ENCODE measurements at regions not wholly inside any gene's neighbourhood (a gene's known extent, or its start where the extent isn't known, plus 50 kb on each side); places are given as distances from the start of the nearest gene placed in this dataset.
"Not testable (repeated sequence)": the region's sequence is repeated elsewhere in the genome, so short reads cannot be mapped to it uniquely, and the experiment has no call there.

DNA sequence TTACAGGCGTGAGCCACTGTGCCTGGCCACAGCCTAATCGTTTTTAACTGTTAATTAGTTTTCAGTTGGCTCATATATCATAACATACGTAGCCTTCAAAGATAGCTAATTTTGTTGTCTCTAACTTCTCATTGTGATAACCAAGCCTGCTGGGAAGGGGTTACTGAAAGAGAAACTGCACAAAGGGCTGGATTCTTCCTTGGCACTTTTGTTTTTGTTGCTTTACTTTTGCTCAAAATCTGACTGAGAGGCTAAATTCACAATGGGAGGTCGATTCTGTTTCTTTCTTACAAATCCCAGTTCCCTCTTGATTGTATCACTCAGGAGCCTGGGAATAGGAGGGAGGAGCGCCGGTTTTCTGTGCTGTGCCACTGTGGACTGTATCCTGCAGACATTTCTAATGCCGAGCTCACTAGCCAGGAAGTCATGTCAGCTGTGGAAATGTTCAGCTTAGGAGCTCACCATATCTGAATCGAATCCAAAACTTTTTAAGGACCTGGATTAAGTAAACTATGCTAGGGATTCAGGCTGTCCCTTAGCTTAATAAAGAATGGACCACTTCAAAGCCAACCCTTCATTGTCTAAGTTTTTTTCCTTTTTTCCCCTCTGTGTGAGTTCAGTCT is 120.5 kb upstream of the FAT1 start:
- Mint-ChIP-seq H3K27ac (no peak overlapping the region), H3K4me1 (peaks cover 0 to 2% (median 0%) of the 10 kb centered on the region in 4 donors), H3K27me3 (no peaks in the 10 kb centered on the region), H3K36me3 (peaks cover 0 to 15% (median 0%) of the 10 kb centered on the region in 3 donors), H3K4me3 (no peak overlapping the region), H3K9me3 (peaks cover 0 to 31% (median 11%) of the 10 kb centered on the region in 9 donors)
- ATAC-seq: no peak
- no peak for DNase-seq
- POLR2A ChIA-PET: no interaction called here

- no peaks in the 10 kb centered on the region for H3K27me3 Mint-ChIP-seq
- peaks cover 0 to 14% (median 0%) of the 10 kb centered on the region in 3 donors for H3K36me3 Mint-ChIP-seq
- no peak for DNase-seq
- H3K4me1 Mint-ChIP-seq: peaks cover 0 to 2% (median 0%) of the 10 kb centered on the region in 4 donors
- no peak overlapping the region for H3K4me3 Mint-ChIP-seq
- peaks cover 0 to 36% (median 10%) of the 10 kb centered on the region in 9 donors for H3K9me3 Mint-ChIP-seq
- H3K27ac Mint-ChIP-seq: no peak overlapping the region
- no peak for ATAC-seq
- POLR2A ChIA-PET: no interaction called here
Measured at GRCh38 chr4:186845137-186845842, 121.6 kb upstream of the FAT1 start.

DNA sequence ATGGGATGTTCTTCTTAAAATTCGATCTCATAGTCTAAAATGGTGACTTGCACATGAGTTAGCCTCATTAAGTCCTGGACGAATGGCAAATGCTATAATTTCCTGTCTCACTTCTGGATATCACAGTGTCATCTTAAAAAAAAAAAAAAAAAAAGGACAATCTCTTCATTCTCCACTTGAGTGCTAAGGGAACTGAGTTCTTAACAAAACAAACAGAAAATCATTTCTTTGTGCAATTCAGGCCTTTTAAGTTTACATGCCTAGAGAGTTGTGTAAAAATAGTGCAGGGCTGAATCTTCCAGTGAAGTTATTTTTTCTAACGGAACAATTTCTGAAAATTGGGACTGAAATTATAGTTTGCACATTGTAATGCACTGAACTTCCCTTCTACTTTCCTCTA is 122.8 kb upstream of the FAT1 start:
- POLR2A ChIA-PET: no interaction called here
- Mint-ChIP-seq H3K27me3 (no peaks in the 10 kb centered on the region), H3K9me3 (peaks cover 0 to 44% (median 11%) of the 10 kb centered on the region in 9 donors), H3K36me3 (peaks cover 0 to 14% (median 0%) of the 10 kb centered on the region in 3 donors), H3K4me3 (no peak overlapping the region), H3K4me1 (peaks cover 0 to 2% (median 0%) of the 10 kb centered on the region in 4 donors), H3K27ac (no peak overlapping the region)
- DNase-seq: no peak
- ATAC-seq: no peak

- H3K4me1 Mint-ChIP-seq, H3K27ac Mint-ChIP-seq, H3K27me3 Mint-ChIP-seq, ATAC-seq, DNase-seq, POLR2A ChIA-PET, H3K4me3 Mint-ChIP-seq: not testable (repeated sequence)
- peaks cover 0 to 48% (median 11%) of the 10 kb centered on the region in 9 donors for H3K9me3 Mint-ChIP-seq
- peaks cover 0 to 14% (median 0%) of the 10 kb centered on the region in 3 donors for H3K36me3 Mint-ChIP-seq
Measured at GRCh38 chr4:186847429-186848131, 123.9 kb upstream of the FAT1 start.

DNA sequence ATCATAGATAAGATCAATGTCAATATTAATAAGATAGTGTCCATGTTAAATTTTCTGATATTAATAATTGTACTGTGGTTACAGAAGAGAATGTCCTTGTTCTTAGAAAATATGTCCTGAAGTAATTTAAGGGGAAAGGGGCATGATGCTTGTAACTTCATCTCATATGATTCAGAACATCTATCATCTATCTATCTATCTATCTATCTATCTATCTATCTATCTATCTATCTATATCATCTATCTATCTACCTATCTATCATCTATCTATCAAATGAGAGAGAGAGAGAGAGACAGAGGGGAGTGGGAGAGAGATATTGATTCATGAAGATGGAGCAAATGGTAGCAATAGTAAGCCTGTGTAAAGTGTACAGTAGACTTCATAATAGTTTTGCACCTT is 124.8 kb upstream of the FAT1 start:
- ATAC-seq: no peak
- no peaks in the 10 kb centered on the region for H3K27me3 Mint-ChIP-seq
- POLR2A ChIA-PET: no interaction called here
- H3K9me3 Mint-ChIP-seq: peaks cover 0 to 42% (median 10%) of the 10 kb centered on the region in 9 donors
- peaks cover 0 to 14% (median 0%) of the 10 kb centered on the region in 3 donors for H3K36me3 Mint-ChIP-seq
- no peak overlapping the region for H3K27ac Mint-ChIP-seq
- no peak for DNase-seq
- no peak overlapping the region for H3K4me3 Mint-ChIP-seq
- H3K4me1 Mint-ChIP-seq: no peaks in the 10 kb centered on the region

GRCh38 chr4:186851291-186852072 is 127.8 kb upstream of the FAT1 start:
- no peak for DNase-seq
- peaks cover 0 to 8% (median 0%) of the 10 kb centered on the region in 3 donors for H3K36me3 Mint-ChIP-seq
- POLR2A ChIA-PET: no interaction called here
- no peaks in the 10 kb centered on the region for H3K4me1 Mint-ChIP-seq
- H3K27me3 Mint-ChIP-seq: no peaks in the 10 kb centered on the region
- no peak for ATAC-seq
- H3K27ac Mint-ChIP-seq: no peak overlapping the region
- H3K4me3 Mint-ChIP-seq: no peak overlapping the region
- peaks cover 0 to 30% (median 7%) of the 10 kb centered on the region in 9 donors for H3K9me3 Mint-ChIP-seq

GRCh38 chr4:186852073-186852420 is 128.4 kb upstream of the FAT1 start:
- no peaks in the 10 kb centered on the region for H3K4me1 Mint-ChIP-seq
- ATAC-seq: no peak
- H3K27me3 Mint-ChIP-seq: no peaks in the 10 kb centered on the region
- peaks cover 0 to 24% (median 7%) of the 10 kb centered on the region in 9 donors for H3K9me3 Mint-ChIP-seq
- peaks cover 0 to 6% (median 0%) of the 10 kb centered on the region in 3 donors for H3K36me3 Mint-ChIP-seq
- H3K4me3 Mint-ChIP-seq: no peak overlapping the region
- POLR2A ChIA-PET: no interaction called here
- H3K27ac Mint-ChIP-seq: no peak overlapping the region
- no peak for DNase-seq

- DNase-seq (no peak), ATAC-seq (no peak)
- POLR2A ChIA-PET: no interaction called here
- peaks cover 0 to 16% (median 7%) of the 10 kb centered on the region in 9 donors for H3K9me3 Mint-ChIP-seq
- H3K4me1 Mint-ChIP-seq: no peaks in the 10 kb centered on the region
- H3K27ac Mint-ChIP-seq: no peak overlapping the region
- H3K27me3 Mint-ChIP-seq: no peaks in the 10 kb centered on the region
- no peak overlapping the region for H3K4me3 Mint-ChIP-seq
- H3K36me3 Mint-ChIP-seq: no peaks in the 10 kb centered on the region
Measured at GRCh38 chr4:186852964-186853391, 129.3 kb upstream of the FAT1 start.

DNA sequence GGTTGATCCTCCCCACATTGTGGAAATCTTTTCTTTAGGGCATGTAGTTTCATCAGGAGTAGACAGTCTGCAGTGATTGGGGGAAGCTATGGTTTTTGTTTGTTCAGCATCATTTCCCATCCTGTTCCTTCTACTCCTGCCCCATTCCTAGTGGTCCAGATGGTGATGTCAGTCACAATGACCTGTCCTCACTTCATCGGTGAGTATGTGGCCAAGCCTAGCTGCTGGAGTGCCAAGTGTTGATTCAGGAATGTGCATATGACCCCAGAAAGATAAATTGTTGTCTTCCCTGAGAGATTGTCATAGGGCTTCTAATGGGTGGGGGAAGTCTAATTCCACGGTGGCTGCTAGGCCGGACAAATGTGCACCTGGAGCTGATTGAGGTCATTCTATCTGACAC is 130.6 kb upstream of the FAT1 start:
- Mint-ChIP-seq H3K27me3 (no peaks in the 10 kb centered on the region), H3K27ac (no peak overlapping the region), H3K4me3 (no peak overlapping the region), H3K36me3 (no peaks in the 10 kb centered on the region), H3K4me1 (no peaks in the 10 kb centered on the region), H3K9me3 (peaks cover 0 to 21% (median 4%) of the 10 kb centered on the region in 9 donors)
- POLR2A ChIA-PET: no interaction called here
- ATAC-seq (no peak), DNase-seq (no peak)

GRCh38 chr4:186855111-186855510 is 131.5 kb upstream of the FAT1 start:
- H3K27ac Mint-ChIP-seq: no peak overlapping the region
- no peaks in the 10 kb centered on the region for H3K4me1 Mint-ChIP-seq
- DNase-seq: no peak
- H3K9me3 Mint-ChIP-seq: peaks cover 0 to 21% (median 5%) of the 10 kb centered on the region in 9 donors
- H3K36me3 Mint-ChIP-seq: no peaks in the 10 kb centered on the region
- no peaks in the 10 kb centered on the region for H3K27me3 Mint-ChIP-seq
- POLR2A ChIA-PET: no interaction called here
- no peak for ATAC-seq
- H3K4me3 Mint-ChIP-seq: no peak overlapping the region

GRCh38 chr4:186857793-186858192 is 134.1 kb upstream of the FAT1 start:
- Mint-ChIP-seq H3K4me1 (no peaks in the 10 kb centered on the region), H3K4me3 (no peak overlapping the region), H3K27me3 (no peaks in the 10 kb centered on the region), H3K27ac (no peak overlapping the region), H3K36me3 (no peaks in the 10 kb centered on the region), H3K9me3 (peaks cover 0 to 10% (median 2%) of the 10 kb centered on the region in 9 donors)
- DNase-seq: no peak
- POLR2A ChIA-PET: no interaction called here
- no peak for ATAC-seq

GRCh38 chr4:186858355-186858754 is 134.7 kb upstream of the FAT1 start:
- peaks cover 0 to 11% (median 3%) of the 10 kb centered on the region in 9 donors for H3K9me3 Mint-ChIP-seq
- DNase-seq (no peak), ATAC-seq (no peak)
- H3K4me1 Mint-ChIP-seq: no peaks in the 10 kb centered on the region
- no peak overlapping the region for H3K4me3 Mint-ChIP-seq
- H3K27me3 Mint-ChIP-seq: no peaks in the 10 kb centered on the region
- POLR2A ChIA-PET: no interaction called here
- H3K27ac Mint-ChIP-seq: no peak overlapping the region
- H3K36me3 Mint-ChIP-seq: no peaks in the 10 kb centered on the region

DNA sequence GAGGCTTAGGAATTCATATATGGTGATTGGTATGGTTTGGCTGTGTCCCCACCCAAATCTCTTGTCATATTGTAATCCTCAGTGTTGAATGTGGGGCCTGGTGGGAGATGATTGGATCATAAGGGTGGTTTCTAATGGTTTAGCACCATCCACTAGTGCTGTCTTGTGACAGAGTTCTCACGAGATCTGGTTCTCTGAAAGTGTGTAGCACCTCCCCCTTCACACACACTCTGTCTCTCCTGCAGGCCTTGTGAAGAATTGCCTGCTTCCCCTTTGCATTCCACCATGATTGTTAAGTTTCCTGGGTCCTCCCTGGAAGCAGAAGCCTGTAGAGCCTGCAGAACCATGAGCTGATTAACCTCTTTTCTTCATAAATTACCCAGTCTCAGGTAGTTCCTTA is 135.8 kb upstream of the FAT1 start:
- H3K27me3 Mint-ChIP-seq: no peaks in the 10 kb centered on the region
- H3K9me3 Mint-ChIP-seq: peaks cover 0 to 14% (median 8%) of the 10 kb centered on the region in 9 donors
- H3K27ac Mint-ChIP-seq: no peak overlapping the region
- H3K36me3 Mint-ChIP-seq: no peaks in the 10 kb centered on the region
- DNase-seq: no peak
- no peaks in the 10 kb centered on the region for H3K4me1 Mint-ChIP-seq
- POLR2A ChIA-PET: no interaction called here
- no peak for ATAC-seq
- no peak overlapping the region for H3K4me3 Mint-ChIP-seq
